ENCODE measurements at regions not wholly inside any gene's neighbourhood (a gene's known extent, or its start where the extent isn't known, plus 50 kb on each side); places are given as distances from the start of the nearest gene placed in this dataset.
"Not testable (repeated sequence)": the region's sequence is repeated elsewhere in the genome, so short reads cannot be mapped to it uniquely, and the experiment has no call there.

DNA sequence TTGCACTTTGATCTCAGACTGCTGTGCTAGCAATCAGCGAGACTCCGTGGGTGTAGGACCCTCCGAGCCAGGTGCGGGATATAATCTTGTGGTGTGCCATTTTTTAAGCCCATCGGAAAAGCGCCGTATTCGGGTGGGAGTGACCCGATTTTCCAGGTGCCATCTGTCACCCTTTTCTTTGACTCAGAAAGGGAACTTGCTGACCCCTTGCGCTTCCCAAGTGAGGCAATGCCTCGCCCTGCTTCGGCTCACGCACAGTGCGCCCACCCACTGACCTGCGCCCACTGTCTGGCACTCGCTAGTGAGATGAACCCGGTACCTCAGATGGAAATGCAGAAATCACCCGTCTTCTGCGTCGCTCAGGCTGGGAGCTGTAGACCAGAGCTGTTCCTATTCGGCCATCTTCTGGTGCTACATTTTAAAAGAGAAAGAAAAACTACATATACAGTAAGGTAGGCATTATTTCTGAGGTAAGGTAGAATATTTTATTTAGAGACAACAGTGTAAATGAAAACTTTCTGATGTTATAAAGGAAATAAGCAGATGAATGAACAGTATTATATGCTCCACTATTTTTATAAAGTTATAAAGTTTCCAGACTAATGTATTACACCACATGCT, 144.5 kb upstream of the CLNK start:
- TF ChIP-seq, protein P1, sequence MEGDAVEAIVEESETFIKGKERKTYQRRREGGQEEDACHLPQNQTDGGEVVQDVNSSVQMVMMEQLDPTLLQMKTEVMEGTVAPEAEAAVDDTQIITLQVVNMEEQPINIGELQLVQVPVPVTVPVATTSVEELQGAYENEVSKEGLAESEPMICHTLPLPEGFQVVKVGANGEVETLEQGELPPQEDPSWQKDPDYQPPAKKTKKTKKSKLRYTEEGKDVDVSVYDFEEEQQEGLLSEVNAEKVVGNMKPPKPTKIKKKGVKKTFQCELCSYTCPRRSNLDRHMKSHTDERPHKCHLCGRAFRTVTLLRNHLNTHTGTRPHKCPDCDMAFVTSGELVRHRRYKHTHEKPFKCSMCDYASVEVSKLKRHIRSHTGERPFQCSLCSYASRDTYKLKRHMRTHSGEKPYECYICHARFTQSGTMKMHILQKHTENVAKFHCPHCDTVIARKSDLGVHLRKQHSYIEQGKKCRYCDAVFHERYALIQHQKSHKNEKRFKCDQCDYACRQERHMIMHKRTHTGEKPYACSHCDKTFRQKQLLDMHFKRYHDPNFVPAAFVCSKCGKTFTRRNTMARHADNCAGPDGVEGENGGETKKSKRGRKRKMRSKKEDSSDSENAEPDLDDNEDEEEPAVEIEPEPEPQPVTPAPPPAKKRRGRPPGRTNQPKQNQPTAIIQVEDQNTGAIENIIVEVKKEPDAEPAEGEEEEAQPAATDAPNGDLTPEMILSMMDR (IDR thresholded peaks at IDR 0.05), result not testable (repeated sequence)
- not testable (repeated sequence) for TF ChIP-seq EP300 (IDR thresholded peaks at IDR 0.05)

Data from upper lobe of left lung (tissue), 4 donors.